Keratinocyte (primary cell): ENCODE measurements at regions not wholly inside any gene's neighbourhood (a gene's known extent, or its start where the extent isn't known, plus 50 kb on each side); places are given as distances from the start of the nearest gene placed in this dataset.

ENCODE experiments used
- DNase-seq: peaks from one replicate; pipeline ENCODE4 v3.0.0-alpha.2; 2011; ENCODE audit warnings: low read depth, missing footprints, low spot score
- FAIRE-seq: peaks from 2 replicates; lab custom pipeline; 2011; peaks lifted over from hg19 to GRCh38; lab: Jason Lieb, UNC
- H2AFZ ChIP-seq: 2 replicates; pipeline ENCODE4 v1.6.0; 2012; ENCODE audit warnings: low read length, control low read depth, inconsistent platforms; ENCODE audit not compliant: control insufficient read depth
- H3K27ac ChIP-seq: 2 replicates; pipeline ENCODE4 v1.5.1; 2011; ENCODE audit warnings: low read length; ENCODE audit not compliant: control insufficient read depth, insufficient read depth
- H3K27me3 ChIP-seq: 3 replicates; pipeline ENCODE4 v1.6.0; 2011; ENCODE audit warnings: low read length; ENCODE audit not compliant: control insufficient read depth, insufficient read depth; ENCODE audit errors: extremely low read depth
- H3K36me3 ChIP-seq, 2 experiments: 2 replicates in 1 of 2; 3 replicates in 1 of 2; pipeline ENCODE4 v1.5.1; 2011; ENCODE audit warnings: low read length in 2 of 2, mild to moderate bottlenecking in 1 of 2; ENCODE audit not compliant: control insufficient read depth in 2 of 2, insufficient read depth in 2 of 2; ENCODE audit errors: extremely low read depth in 1 of 2
- H3K4me1 ChIP-seq: 3 replicates; pipeline ENCODE4 v1.5.1; 2011; ENCODE audit warnings: low read length; ENCODE audit not compliant: control insufficient read depth, insufficient read depth; ENCODE audit errors: extremely low read depth
- H3K4me2 ChIP-seq: 3 replicates; pipeline ENCODE4 v1.6.0; 2011; ENCODE audit warnings: low read depth, low read length; ENCODE audit not compliant: control insufficient read depth, insufficient read depth; ENCODE audit errors: extremely low read depth
- H3K4me3 ChIP-seq, 3 experiments: fragments of 200-600 bp in 1 of 3; sonication (generic) in 1 of 3; 2 replicates in 2 of 3; 3 replicates in 1 of 3; pipeline ENCODE4 v1.5.1; 2011 to 2016; ENCODE audit warnings: low read length in 3 of 3, mild to moderate bottlenecking in 3 of 3, control low read depth in 2 of 3, inconsistent platforms in 1 of 3, low read depth in 1 of 3, mixed read lengths in 1 of 3, mixed run types in 1 of 3, moderate library complexity in 1 of 3; ENCODE audit not compliant: control insufficient read depth in 2 of 3, insufficient read depth in 2 of 3; ENCODE audit errors: extremely low read depth in 1 of 3
- H3K79me2 ChIP-seq: 2 replicates; pipeline ENCODE4 v1.6.0; 2012; ENCODE audit warnings: low read length; ENCODE audit not compliant: control insufficient read depth, insufficient read depth
- H3K9ac ChIP-seq: 3 replicates; pipeline ENCODE4 v1.6.0; 2011; ENCODE audit warnings: low read length; ENCODE audit not compliant: control insufficient read depth, insufficient read depth; ENCODE audit errors: extremely low read depth
- H3K9me1 ChIP-seq: 3 replicates; pipeline ENCODE4 v1.6.0; 2011; ENCODE audit warnings: low read length; ENCODE audit not compliant: control insufficient read depth, insufficient read depth; ENCODE audit errors: extremely low read depth
- H3K9me3 ChIP-seq: 2 replicates; pipeline ENCODE4 v1.5.1; 2012; ENCODE audit warnings: low read depth, low read length; ENCODE audit not compliant: control insufficient read depth
- H4K20me1 ChIP-seq: 3 replicates; pipeline ENCODE4 v1.6.0; 2011; ENCODE audit warnings: low read length; ENCODE audit not compliant: control insufficient read depth, insufficient read depth; ENCODE audit errors: extremely low read depth
- CTCF ChIP-seq, 3 experiments: IDR thresholded peaks in 1 of 3; conservative IDR thresholded peaks in 1 of 3; optimal IDR thresholded peaks in 1 of 3; 2 replicates in 2 of 3; 3 replicates in 1 of 3; pipeline versions ENCODE3 to v1.5.1; 2011; ENCODE audit warnings: low read length in 3 of 3, mild to moderate bottlenecking in 3 of 3, moderate library complexity in 2 of 3, control low read depth in 1 of 3, inconsistent platforms in 1 of 3; ENCODE audit not compliant: insufficient read depth in 2 of 3; ENCODE audit errors: extremely low read depth in 1 of 3
- EZH2 ChIP-seq: IDR thresholded peaks from one replicate; pipeline ENCODE4 v1.6.1; 2012; ENCODE audit warnings: inconsistent platforms, mild to moderate bottlenecking, low read length, moderate library complexity
- dilution Hi-C: fragments of 300-500 bp; cut with MboI; formaldehyde crosslinking; loops from one replicate; pipeline ENCODE4 v1.7.0; 2020; ENCODE audit warnings: low sequenced_read_pairs; ENCODE audit not compliant: extremely low pct_ligation_motif_present

- Histone ChIP-seq H3K9me1 (no peaks in the 10 kb centered on the region), H3K4me3 (no peak overlapping the region), H3K9me3 (no peaks in the 10 kb centered on the region), H3K4me2 (no peak overlapping the region), H4K20me1 (no peaks in the 10 kb centered on the region), H3K4me1 (no peaks in the 10 kb centered on the region), H3K27me3 (no peaks in the 10 kb centered on the region), H3K27ac (no peak overlapping the region), H3K36me3 (no peaks in the 10 kb centered on the region), H3K79me2 (no peaks in the 10 kb centered on the region), H3K9ac (no peak overlapping the region), H2AFZ (no peak overlapping the region)
- TF ChIP-seq EZH2 (no peak), CTCF (optimal IDR thresholded peaks at IDR 0.05 in 1 of 3, IDR thresholded peaks at IDR 0.05 in 1 of 3, conservative IDR thresholded peaks at IDR 0.05 in 1 of 3; ENCODE audit: extremely low read depth in 1 of 3, insufficient read depth in 2 of 3, low read length in 3 of 3) (no peak)
- DNase-seq, result no peak
- dilution Hi-C loops, result no loop called here
- no peak for FAIRE-seq
These were observed 1748.3 kb upstream of the PCDH20 start for GRCh38 chr13:63163903-63164302.

- H3K9me1 ChIP-seq, result no peaks in the 10 kb centered on the region
- TF ChIP-seq EZH2 (no peak), CTCF (optimal IDR thresholded peaks at IDR 0.05 in 1 of 3, IDR thresholded peaks at IDR 0.05 in 1 of 3, conservative IDR thresholded peaks at IDR 0.05 in 1 of 3; ENCODE audit: extremely low read depth in 1 of 3, insufficient read depth in 2 of 3, low read length in 3 of 3) (no peak)
- no peak overlapping the region for H3K4me3 ChIP-seq
- dilution Hi-C loops, result no loop called here
- H3K79me2 ChIP-seq, result no peaks in the 10 kb centered on the region
- H3K9me3 ChIP-seq, result no peaks in the 10 kb centered on the region
- no peak overlapping the region for H3K4me2 ChIP-seq
- no peaks in the 10 kb centered on the region for H3K36me3 ChIP-seq
- FAIRE-seq (no peak), DNase-seq (no peak)
- H4K20me1 ChIP-seq, result no peaks in the 10 kb centered on the region
- H3K27ac ChIP-seq, result no peak overlapping the region
- no peak overlapping the region for H2AFZ ChIP-seq
- no peaks in the 10 kb centered on the region for H3K27me3 ChIP-seq
- H3K4me1 ChIP-seq, result no peaks in the 10 kb centered on the region
- no peak overlapping the region for H3K9ac ChIP-seq
These were observed 1745.6 kb upstream of the PCDH20 start for GRCh38 chr13:63161219-63161618.
